ENCODE measurements at regions not wholly inside any gene's neighbourhood (a gene's known extent, or its start where the extent isn't known, plus 50 kb on each side); places are given as distances from the start of the nearest gene placed in this dataset.
A peak's percentile ranks its signal among the peaks of the same experiment; 100 is the strongest.

DNA sequence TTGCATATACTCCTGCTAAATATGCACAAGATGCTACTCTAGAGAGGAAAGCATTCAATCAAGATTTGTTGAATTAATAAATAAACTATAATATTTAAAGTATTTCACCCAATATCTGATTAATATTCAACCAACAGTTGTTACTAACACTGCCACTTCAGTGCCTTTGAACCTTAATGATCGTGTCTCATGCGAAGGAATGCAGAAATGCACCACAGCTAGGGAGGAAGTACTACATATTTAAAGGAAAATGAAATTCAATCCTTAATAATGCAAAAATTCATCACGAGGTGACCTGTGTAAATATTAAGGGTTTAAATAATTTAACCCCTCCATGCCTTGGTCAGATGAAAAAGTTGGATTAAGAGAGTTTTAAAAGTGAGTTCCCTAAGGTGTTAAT lies 114.2 kb upstream of the DAZL start:
- no peak for TF ChIP-seq POLR2A (IDR thresholded peaks at IDR 0.05)
- TF ChIP-seq, protein P1, sequence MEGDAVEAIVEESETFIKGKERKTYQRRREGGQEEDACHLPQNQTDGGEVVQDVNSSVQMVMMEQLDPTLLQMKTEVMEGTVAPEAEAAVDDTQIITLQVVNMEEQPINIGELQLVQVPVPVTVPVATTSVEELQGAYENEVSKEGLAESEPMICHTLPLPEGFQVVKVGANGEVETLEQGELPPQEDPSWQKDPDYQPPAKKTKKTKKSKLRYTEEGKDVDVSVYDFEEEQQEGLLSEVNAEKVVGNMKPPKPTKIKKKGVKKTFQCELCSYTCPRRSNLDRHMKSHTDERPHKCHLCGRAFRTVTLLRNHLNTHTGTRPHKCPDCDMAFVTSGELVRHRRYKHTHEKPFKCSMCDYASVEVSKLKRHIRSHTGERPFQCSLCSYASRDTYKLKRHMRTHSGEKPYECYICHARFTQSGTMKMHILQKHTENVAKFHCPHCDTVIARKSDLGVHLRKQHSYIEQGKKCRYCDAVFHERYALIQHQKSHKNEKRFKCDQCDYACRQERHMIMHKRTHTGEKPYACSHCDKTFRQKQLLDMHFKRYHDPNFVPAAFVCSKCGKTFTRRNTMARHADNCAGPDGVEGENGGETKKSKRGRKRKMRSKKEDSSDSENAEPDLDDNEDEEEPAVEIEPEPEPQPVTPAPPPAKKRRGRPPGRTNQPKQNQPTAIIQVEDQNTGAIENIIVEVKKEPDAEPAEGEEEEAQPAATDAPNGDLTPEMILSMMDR (IDR thresholded peaks at IDR 0.05 in 4 of 5, conservative IDR thresholded peaks at IDR 0.05 in 1 of 5), result no peak
- no peaks in the 10 kb centered on the region for H3K9me3 ChIP-seq
- H3K27ac ChIP-seq, result no peak overlapping the region
- intact Hi-C loops (cut with DNase I; ENCODE audit: low total_unique reads) (no loop called here), in situ Hi-C loops (cut with MboI; ENCODE audit: low sequenced_read_pairs in 4 of 4) (no loop called here)
- no peak for DNase-seq
- no peak overlapping the region for H3K4me3 ChIP-seq
- ATAC-seq, result no peak
- no peaks in the 10 kb centered on the region for H3K27me3 ChIP-seq
- H3K36me3 ChIP-seq, result no peaks in the 10 kb centered on the region
- H3K4me1 ChIP-seq, result peaks cover 0 to 3% of the 10 kb centered on the region in 2 donors

DNA sequence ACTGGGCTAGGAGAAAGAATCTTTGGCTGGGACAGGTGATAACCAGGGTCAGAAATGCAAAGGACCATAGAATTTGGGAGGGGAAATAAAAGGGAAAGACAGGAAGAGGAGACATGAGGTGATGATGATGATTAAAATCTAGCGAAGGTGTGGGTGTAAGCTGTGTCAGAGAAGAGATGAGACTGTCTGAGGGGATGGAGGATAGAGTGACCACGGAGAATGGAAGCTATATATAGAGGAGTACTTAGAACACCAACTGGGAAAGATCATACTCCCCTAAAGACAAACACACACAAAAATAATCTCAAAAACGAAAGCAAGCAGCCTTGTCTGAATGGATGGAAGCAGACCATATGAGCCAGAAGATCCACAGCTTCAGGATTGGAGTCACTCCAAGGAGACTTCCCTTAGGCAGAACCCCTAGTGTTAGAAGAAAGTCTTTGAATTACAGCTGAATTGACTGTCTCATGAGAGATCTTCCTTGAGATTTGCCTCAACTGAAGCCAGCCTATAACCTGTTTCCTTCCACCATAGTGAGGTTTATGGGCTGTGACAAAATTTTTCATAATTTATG lies 115.2 kb upstream of the DAZL start:
- no peak overlapping the region for H3K27ac ChIP-seq
- no peak for TF ChIP-seq POLR2A (IDR thresholded peaks at IDR 0.05)
- TF ChIP-seq, protein P1 (IDR thresholded peaks at IDR 0.05 in 4 of 5, conservative IDR thresholded peaks at IDR 0.05 in 1 of 5), result no peak
- in situ Hi-C loops (cut with MboI; ENCODE audit: low sequenced_read_pairs in 4 of 4) (no loop called here), intact Hi-C loops (cut with DNase I; ENCODE audit: low total_unique reads) (no loop called here)
- no peaks in the 10 kb centered on the region for H3K36me3 ChIP-seq
- H3K4me1 ChIP-seq, result peaks cover 3 to 10% of the 10 kb centered on the region in 2 donors
- H3K9me3 ChIP-seq, result no peaks in the 10 kb centered on the region
- no peaks in the 10 kb centered on the region for H3K27me3 ChIP-seq
- DNase-seq (no peak), ATAC-seq (no peak)
- H3K4me3 ChIP-seq, result no peak overlapping the region

DNA sequence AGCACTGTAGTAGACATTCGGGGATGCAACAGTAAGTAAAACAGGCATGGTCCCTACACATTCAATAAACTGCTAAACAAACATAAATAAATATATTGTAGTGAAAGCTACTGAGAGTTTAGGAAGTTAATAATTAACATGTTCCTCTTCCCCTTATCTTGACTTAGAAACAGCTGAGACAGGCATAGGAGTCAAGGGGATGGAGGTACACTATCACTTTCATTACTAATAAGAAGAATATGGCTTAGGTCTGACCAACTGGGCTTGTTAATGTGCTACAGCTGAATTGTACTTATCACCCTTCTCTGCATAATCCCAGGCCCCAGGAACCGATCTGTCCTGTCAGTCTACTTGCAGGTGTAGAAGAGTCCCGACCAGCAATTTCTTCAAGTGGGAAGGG lies 116.3 kb upstream of the DAZL start:
- intact Hi-C loops (cut with DNase I; ENCODE audit: low total_unique reads) (no loop called here), in situ Hi-C loops (cut with MboI; ENCODE audit: low sequenced_read_pairs in 4 of 4) (no loop called here)
- no peak for ATAC-seq
- H3K36me3 ChIP-seq, result no peaks in the 10 kb centered on the region
- H3K9me3 ChIP-seq, result no peaks in the 10 kb centered on the region
- H3K27ac ChIP-seq, result no peak overlapping the region
- H3K27me3 ChIP-seq, result no peaks in the 10 kb centered on the region
- H3K4me3 ChIP-seq, result no peak overlapping the region
- TF ChIP-seq, protein P1 (IDR thresholded peaks at IDR 0.05 in 4 of 5, conservative IDR thresholded peaks at IDR 0.05 in 1 of 5), result no peak
- no peak for TF ChIP-seq POLR2A (IDR thresholded peaks at IDR 0.05)
- peaks cover 3 to 10% of the 10 kb centered on the region in 2 donors for H3K4me1 ChIP-seq
- DNase-seq, result no peak

DNA sequence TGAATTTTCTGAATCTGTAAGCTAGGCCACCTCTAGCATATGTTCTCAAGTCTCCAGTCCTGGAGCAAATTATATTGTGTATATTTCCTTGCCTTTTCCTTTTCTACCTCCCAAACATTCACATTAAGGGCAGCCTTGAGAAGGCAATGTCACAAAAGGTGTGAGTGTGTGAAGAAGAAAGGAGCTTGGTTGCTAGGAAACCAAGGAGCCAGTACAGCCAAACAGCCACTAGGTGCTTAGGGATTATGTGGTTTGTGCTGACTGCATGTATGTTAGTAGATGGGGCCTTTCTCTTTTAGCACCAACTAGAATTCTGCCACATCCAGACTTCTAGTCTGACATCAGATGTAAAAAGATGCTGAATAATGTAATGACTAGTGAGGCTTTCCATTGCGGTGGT lies 118.8 kb upstream of the DAZL start:
- H3K27ac ChIP-seq, result peak overlapping the region in 2 of 4 donors; percentile 41 to 59
- DNase-seq (no peak), ATAC-seq (peak in 1 of 2 donors; percentile 70)
- no peaks in the 10 kb centered on the region for H3K9me3 ChIP-seq
- intact Hi-C loops (cut with DNase I; ENCODE audit: low total_unique reads), result no loop called here
- no peak for TF ChIP-seq POLR2A (IDR thresholded peaks at IDR 0.05)
- TF ChIP-seq, protein P1 (IDR thresholded peaks at IDR 0.05 in 4 of 5, conservative IDR thresholded peaks at IDR 0.05 in 1 of 5), result peak in 2 of 5 experiments; percentile 25 to 35
- in situ Hi-C loops (cut with MboI; ENCODE audit: low sequenced_read_pairs in 4 of 4), result no loop called here
- peaks cover 3 to 10% of the 10 kb centered on the region in 2 donors for H3K4me1 ChIP-seq
- H3K27me3 ChIP-seq, result no peaks in the 10 kb centered on the region
- no peak overlapping the region for H3K4me3 ChIP-seq
- H3K36me3 ChIP-seq, result no peaks in the 10 kb centered on the region

DNA sequence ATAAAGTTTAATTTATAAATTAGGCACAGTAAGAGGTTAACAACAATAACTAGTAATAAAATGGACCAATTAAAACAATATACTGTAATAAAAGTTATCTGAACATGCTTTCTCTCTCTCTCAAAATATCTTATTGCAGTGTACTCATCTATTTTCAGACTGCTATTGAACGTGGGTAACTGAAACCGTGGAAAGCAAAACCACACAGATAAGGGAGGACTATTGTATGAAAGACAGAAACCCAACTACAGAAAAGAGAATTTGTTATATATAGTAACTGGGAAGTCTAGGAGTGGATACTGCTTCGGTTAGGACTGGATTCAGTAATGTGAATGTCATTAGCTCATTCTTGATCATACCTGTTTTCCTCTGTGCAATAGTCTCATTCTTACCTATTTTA lies 119.3 kb upstream of the DAZL start:
- peaks cover 3 to 10% of the 10 kb centered on the region in 2 donors for H3K4me1 ChIP-seq
- no peak for DNase-seq
- no peaks in the 10 kb centered on the region for H3K27me3 ChIP-seq
- H3K4me3 ChIP-seq, result peak overlapping the region in 1 of 4 donors; percentile 17
- H3K27ac ChIP-seq, result peak overlapping the region in 3 of 4 donors; percentile 41 to 59 (median 54)
- intact Hi-C loops (cut with DNase I; ENCODE audit: low total_unique reads) (no loop called here), in situ Hi-C loops (cut with MboI; ENCODE audit: low sequenced_read_pairs in 4 of 4) (no loop called here)
- H3K9me3 ChIP-seq, result no peaks in the 10 kb centered on the region
- ATAC-seq, result peak in 1 of 2 donors; percentile 29
- no peaks in the 10 kb centered on the region for H3K36me3 ChIP-seq
- TF ChIP-seq POLR2A (IDR thresholded peaks at IDR 0.05), result no peak
- TF ChIP-seq, protein P1 (IDR thresholded peaks at IDR 0.05 in 4 of 5, conservative IDR thresholded peaks at IDR 0.05 in 1 of 5), result no peak
